Keratinocyte (primary cell): ENCODE measurements at regions not wholly inside any gene's neighbourhood (a gene's known extent, or its start where the extent isn't known, plus 50 kb on each side); places are given as distances from the start of the nearest gene placed in this dataset.

Experiments
- CTCF ChIP-seq, 3 experiments: IDR thresholded peaks in 1 of 3; conservative IDR thresholded peaks in 1 of 3; optimal IDR thresholded peaks in 1 of 3; 2 replicates in 2 of 3; 3 replicates in 1 of 3; pipeline versions ENCODE3 to v1.5.1; 2011; ENCODE audit warnings: low read length in 3 of 3, mild to moderate bottlenecking in 3 of 3, moderate library complexity in 2 of 3, control low read depth in 1 of 3, inconsistent platforms in 1 of 3; ENCODE audit not compliant: insufficient read depth in 2 of 3; ENCODE audit errors: extremely low read depth in 1 of 3
- EZH2 ChIP-seq: IDR thresholded peaks from one replicate; pipeline ENCODE4 v1.6.1; 2012; ENCODE audit warnings: inconsistent platforms, mild to moderate bottlenecking, low read length, moderate library complexity

- TF ChIP-seq CTCF (optimal IDR thresholded peaks at IDR 0.05 in 1 of 3, IDR thresholded peaks at IDR 0.05 in 1 of 3, conservative IDR thresholded peaks at IDR 0.05 in 1 of 3; ENCODE audit: extremely low read depth in 1 of 3, insufficient read depth in 2 of 3, low read length in 3 of 3): no peak
- TF ChIP-seq EZH2: no peak
Observed at GRCh38 chr20:60952861-60953260, 299.2 kb upstream of the CDH4 start.
